Stomach (tissue), 4 donors: ENCODE measurements at regions not wholly inside any gene's neighbourhood (a gene's known extent, or its start where the extent isn't known, plus 50 kb on each side); places are given as distances from the start of the nearest gene placed in this dataset.
"Not testable (repeated sequence)": the region's sequence is repeated elsewhere in the genome, so short reads cannot be mapped to it uniquely, and the experiment has no call there.

Source experiments
- CTCF ChIP-seq, 7 experiments: fragments of 450-650 bp in 4 of 7; fragments of 200-600 bp in 3 of 7; sonication (generic) in 3 of 7; IDR thresholded peaks; one replicate each; pipeline ENCODE4 v1.5.1; 2016 to 2019; ENCODE audit warnings: antibody characterized with exemption in 7 of 7, control low read depth in 2 of 7, mild to moderate bottlenecking in 1 of 7
- POLR2A ChIP-seq, 4 donors: fragments of 450-650 bp; IDR thresholded peaks; one replicate each; pipeline ENCODE4 v1.6.1; 2016; ENCODE audit warnings: antibody characterized with exemption in 4 of 4, control low read depth in 2 of 4, mild to moderate bottlenecking in 1 of 4, moderate library complexity in 1 of 4
- POLR2AphosphoS5 ChIP-seq, 3 donors: sonication (generic); formaldehyde crosslinking; IDR thresholded peaks; one replicate each; pipeline ENCODE4 v1.6.1; 2016; ENCODE audit warnings: antibody characterized with exemption in 3 of 3

GRCh38 chr1:234800563-234800962 is 190.6 kb upstream of the IRF2BP2 start:
- not testable (repeated sequence) for TF ChIP-seq CTCF, POLR2A, POLR2AphosphoS5 (IDR thresholded peaks at IDR 0.05)
